Calu3 (cell line): ENCODE measurements at regions not wholly inside any gene's neighbourhood (a gene's known extent, or its start where the extent isn't known, plus 50 kb on each side); places are given as distances from the start of the nearest gene placed in this dataset.

ENCODE experiments used
- BruUV-seq: library from RNA; stranded (reverse); fragments of 400-500 nt; replicated peaks from 2 replicates; lab custom pipeline; 2021; lab: Mats Ljungman, UMichigan
- CTCF ChIA-PET: fragments of 300-600 bp; sonication (Branson Sonifier 250); formaldehyde crosslinking; loops from one replicate; lab custom pipeline; 2022; ENCODE audit warnings: antibody characterized with exemption; lab: Charles Lee
- DNase-seq: peaks from one replicate; pipeline ENCODE4 v3.0.0; 2022
- H3K27ac Mint-ChIP-seq: one replicate; pipeline ENCODE4 v1.8.0; 2022; ENCODE audit warnings: mixed read lengths; ENCODE audit not compliant: unreplicated experiment
- H3K27me3 Mint-ChIP-seq: one replicate; pipeline ENCODE4 v1.8.0; 2022; ENCODE audit warnings: mixed read lengths; ENCODE audit not compliant: unreplicated experiment
- H3K36me3 Mint-ChIP-seq: one replicate; pipeline ENCODE4 v1.8.0; 2022; ENCODE audit warnings: mild to moderate bottlenecking, moderate library complexity, mixed read lengths; ENCODE audit not compliant: insufficient read depth, unreplicated experiment
- H3K4me1 Mint-ChIP-seq: one replicate; pipeline ENCODE4 v1.8.0; 2022; ENCODE audit warnings: mild to moderate bottlenecking, low read depth, mixed read lengths; ENCODE audit not compliant: unreplicated experiment
- H3K4me3 Mint-ChIP-seq: one replicate; pipeline ENCODE4 v1.8.0; 2022; ENCODE audit warnings: mild to moderate bottlenecking, low read depth, moderate library complexity, mixed read lengths; ENCODE audit not compliant: unreplicated experiment
- H3K9me3 Mint-ChIP-seq: one replicate; pipeline ENCODE4 v1.8.0; 2022; ENCODE audit warnings: low read depth, mixed read lengths; ENCODE audit not compliant: unreplicated experiment
- intact Hi-C: fragments of 100-400 bp; cut with micrococcal nuclease; formaldehyde crosslinking; loops from one replicate; pipeline ENCODE4 v1.10.0; 2022; ENCODE audit not compliant: unreplicated experiment
- TF ChIP-seq, protein P1 (sequence below): fragments of 200-600 bp; IDR thresholded peaks from one replicate; pipeline ENCODE4 v1.8.0; 2022; ENCODE audit warnings: antibody characterized with exemption; ENCODE audit not compliant: unreplicated experiment

DNA sequence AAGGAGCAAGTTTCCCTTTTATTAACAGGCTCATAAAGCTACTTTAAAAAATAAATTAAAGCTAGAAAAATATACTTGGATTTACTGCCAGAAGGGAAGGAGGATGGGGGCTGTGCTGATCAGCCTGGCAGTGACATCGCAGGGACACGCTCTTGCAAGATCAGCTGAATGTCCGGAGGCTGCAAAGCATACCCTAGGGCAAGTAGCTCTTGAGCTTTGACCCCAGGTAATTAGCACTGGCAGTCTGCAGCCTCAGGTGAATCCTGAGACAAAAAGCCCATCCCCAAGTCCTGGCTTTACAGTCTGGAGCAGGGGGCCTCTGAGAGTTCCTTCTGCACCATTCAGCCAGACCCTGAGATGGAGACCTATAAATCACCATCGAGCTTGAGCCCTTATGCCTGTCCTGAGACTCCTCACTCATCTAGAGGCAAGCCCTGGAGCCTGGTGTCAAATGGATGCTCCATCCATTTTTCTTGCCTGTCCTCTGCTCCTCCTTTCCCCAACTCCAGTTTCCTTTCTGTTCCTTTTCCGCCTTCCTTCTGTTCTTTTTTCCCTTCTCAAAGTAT lies 131.7 kb downstream of the TMEM114 start:
- DNase-seq: no peak
- intact Hi-C loops: no loop called here
- Mint-ChIP-seq H3K27ac (no peak overlapping the region), H3K4me1 (no peaks in the 10 kb centered on the region), H3K27me3 (peaks cover 43% of the 10 kb centered on the region), H3K4me3 (no peak overlapping the region), H3K9me3 (no peaks in the 10 kb centered on the region), H3K36me3 (no peaks in the 10 kb centered on the region)
- CTCF ChIA-PET: no interaction called here
- TF ChIP-seq, protein P1, sequence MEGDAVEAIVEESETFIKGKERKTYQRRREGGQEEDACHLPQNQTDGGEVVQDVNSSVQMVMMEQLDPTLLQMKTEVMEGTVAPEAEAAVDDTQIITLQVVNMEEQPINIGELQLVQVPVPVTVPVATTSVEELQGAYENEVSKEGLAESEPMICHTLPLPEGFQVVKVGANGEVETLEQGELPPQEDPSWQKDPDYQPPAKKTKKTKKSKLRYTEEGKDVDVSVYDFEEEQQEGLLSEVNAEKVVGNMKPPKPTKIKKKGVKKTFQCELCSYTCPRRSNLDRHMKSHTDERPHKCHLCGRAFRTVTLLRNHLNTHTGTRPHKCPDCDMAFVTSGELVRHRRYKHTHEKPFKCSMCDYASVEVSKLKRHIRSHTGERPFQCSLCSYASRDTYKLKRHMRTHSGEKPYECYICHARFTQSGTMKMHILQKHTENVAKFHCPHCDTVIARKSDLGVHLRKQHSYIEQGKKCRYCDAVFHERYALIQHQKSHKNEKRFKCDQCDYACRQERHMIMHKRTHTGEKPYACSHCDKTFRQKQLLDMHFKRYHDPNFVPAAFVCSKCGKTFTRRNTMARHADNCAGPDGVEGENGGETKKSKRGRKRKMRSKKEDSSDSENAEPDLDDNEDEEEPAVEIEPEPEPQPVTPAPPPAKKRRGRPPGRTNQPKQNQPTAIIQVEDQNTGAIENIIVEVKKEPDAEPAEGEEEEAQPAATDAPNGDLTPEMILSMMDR: no peak
- BruUV-seq: no TSS peak

DNA sequence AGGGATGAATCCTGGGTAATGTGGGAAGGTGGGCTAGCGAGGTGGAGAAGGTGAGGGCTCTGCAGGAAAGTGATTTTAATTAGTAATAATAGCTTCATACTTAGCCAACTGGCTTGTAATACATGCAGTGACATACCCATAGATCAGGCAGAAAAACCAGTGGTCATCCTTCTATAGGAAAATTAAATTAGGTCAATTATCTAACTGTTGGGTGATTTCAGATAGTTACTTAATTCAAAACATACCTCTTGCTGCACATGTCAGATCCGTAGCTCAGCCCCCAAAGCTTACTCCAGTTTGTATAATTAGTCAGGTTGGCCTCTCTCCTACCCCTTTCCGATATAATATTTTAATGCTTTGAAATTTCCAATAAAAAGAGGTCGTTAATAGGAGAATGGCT lies 137.0 kb downstream of the TMEM114 start:
- DNase-seq: no peak
- Mint-ChIP-seq H3K36me3 (no peaks in the 10 kb centered on the region), H3K4me3 (no peak overlapping the region), H3K9me3 (no peaks in the 10 kb centered on the region), H3K4me1 (no peaks in the 10 kb centered on the region), H3K27ac (no peak overlapping the region), H3K27me3 (peaks cover 22% of the 10 kb centered on the region)
- BruUV-seq: no TSS peak
- CTCF ChIA-PET: no interaction called here
- intact Hi-C loops: no loop called here
- TF ChIP-seq, protein P1: no peak

DNA sequence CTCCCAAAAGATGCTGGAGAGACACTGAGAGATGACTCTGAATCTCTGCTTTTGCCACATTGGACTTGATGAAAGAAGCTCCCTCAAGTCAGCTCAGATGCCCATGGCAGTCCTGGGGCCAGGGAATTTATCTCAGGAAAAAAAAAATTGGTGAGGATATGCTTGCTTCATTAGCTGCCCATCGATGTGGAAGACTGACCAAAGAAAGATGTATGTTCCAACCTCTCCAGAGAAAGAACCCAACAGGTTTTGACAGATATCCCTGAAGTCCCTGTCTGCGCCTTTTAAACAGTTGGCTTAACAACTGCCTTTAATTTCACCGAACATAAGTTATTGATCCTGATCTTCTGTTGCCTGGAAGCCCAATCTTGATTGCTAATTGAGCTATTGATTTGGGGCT lies 137.4 kb downstream of the TMEM114 start:
- Mint-ChIP-seq H3K27ac (no peak overlapping the region), H3K27me3 (peaks cover 22% of the 10 kb centered on the region), H3K4me1 (no peaks in the 10 kb centered on the region)

DNA sequence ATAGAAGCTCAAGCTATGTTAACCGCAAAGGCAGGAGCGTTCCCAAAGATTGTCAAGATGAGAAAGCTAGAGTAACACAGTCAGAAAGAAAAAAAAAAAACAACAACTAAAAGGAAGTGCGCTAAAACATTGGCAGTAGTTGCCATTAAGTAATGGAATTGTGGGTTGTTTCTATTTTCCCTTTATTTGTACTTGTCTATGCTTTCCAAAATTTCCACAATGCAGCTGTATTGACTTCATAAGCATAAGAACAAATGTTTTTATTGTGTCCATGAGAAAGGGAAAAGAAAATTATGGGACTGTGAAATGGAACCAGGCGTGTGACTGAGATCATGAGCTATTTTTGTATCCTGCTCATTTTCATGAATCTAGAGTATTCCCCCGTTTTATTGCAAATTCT lies 153.4 kb downstream of the TMEM114 start:
- Mint-ChIP-seq H3K27ac (no peak overlapping the region), H3K4me1 (no peaks in the 10 kb centered on the region), H3K36me3 (no peaks in the 10 kb centered on the region), H3K27me3 (peaks cover 66% of the 10 kb centered on the region), H3K9me3 (no peaks in the 10 kb centered on the region), H3K4me3 (no peak overlapping the region)
- intact Hi-C loops: no loop called here
- CTCF ChIA-PET: no interaction called here
- BruUV-seq: no TSS peak
- TF ChIP-seq, protein P1: no peak
- no peak for DNase-seq

More for the DNA sequence above, 137.4 kb downstream of the TMEM114 start:
- Mint-ChIP-seq H3K36me3 (no peaks in the 10 kb centered on the region), H3K9me3 (no peaks in the 10 kb centered on the region), H3K4me3 (no peak overlapping the region)
- intact Hi-C loops: no loop called here
- CTCF ChIA-PET: no interaction called here
- TF ChIP-seq, protein P1: no peak
- no TSS peak for BruUV-seq
- no peak for DNase-seq
